ENCODE measurements at regions not wholly inside any gene's neighbourhood (a gene's known extent, or its start where the extent isn't known, plus 50 kb on each side); places are given as distances from the start of the nearest gene placed in this dataset.

- no peak for TF ChIP-seq CTCF (IDR thresholded peaks at IDR 0.05; ENCODE audit: low read depth, low read length)
- no peak for DNase-seq (ENCODE audit: extremely low read depth, low read depth)
Measured at GRCh38 chr4:64520421-64520820, 111.2 kb upstream of the TECRL start.

- TF ChIP-seq CTCF (IDR thresholded peaks at IDR 0.05; ENCODE audit: low read depth, low read length) = no peak
- no peak for DNase-seq (ENCODE audit: extremely low read depth, low read depth)
Measured at GRCh38 chr4:64518600-64518999, 109.3 kb upstream of the TECRL start.

GRCh38 chr4:64516176-64516575, 106.9 kb upstream of the TECRL start:
- TF ChIP-seq CTCF (IDR thresholded peaks at IDR 0.05; ENCODE audit: low read depth, low read length) = no peak

GRCh38 chr4:64508089-64508488, 98.8 kb upstream of the TECRL start:
- DNase-seq (ENCODE audit: extremely low read depth, low read depth) = no peak
- TF ChIP-seq CTCF (IDR thresholded peaks at IDR 0.05; ENCODE audit: low read depth, low read length) = no peak

More at GRCh38 chr4:64516176-64516575, 106.9 kb upstream of the TECRL start:
- DNase-seq (ENCODE audit: extremely low read depth, low read depth) = no peak

GRCh38 chr4:64503945-64504675, 94.9 kb upstream of the TECRL start:
- no peak for TF ChIP-seq CTCF (IDR thresholded peaks at IDR 0.05; ENCODE audit: low read depth, low read length)
- DNase-seq (ENCODE audit: extremely low read depth, low read depth) = no peak

- DNase-seq (ENCODE audit: extremely low read depth, low read depth) = no peak
- no peak for TF ChIP-seq CTCF (IDR thresholded peaks at IDR 0.05; ENCODE audit: low read depth, low read length)
Measured at GRCh38 chr4:64503416-64503815, 94.2 kb upstream of the TECRL start.

GRCh38 chr4:64497491-64497890, 88.2 kb upstream of the TECRL start:
- no peak for TF ChIP-seq CTCF (IDR thresholded peaks at IDR 0.05; ENCODE audit: low read depth, low read length)
- DNase-seq (ENCODE audit: extremely low read depth, low read depth) = no peak
